GM23338 (cell line): ENCODE measurements at regions not wholly inside any gene's neighbourhood (a gene's known extent, or its start where the extent isn't known, plus 50 kb on each side); places are given as distances from the start of the nearest gene placed in this dataset.

Experiments
- ATAC-seq: fragments of 200-7000 bp; cut with Tn5 transposase; 3 replicates; pipeline ENCODE4 v1.9.1; 2020
- DNase-seq: peaks from one replicate; pipeline ENCODE4 v3.0.0-alpha.2; 2015; ENCODE audit warnings: low spot score
- H2AFZ ChIP-seq: fragments of 200-600 bp; sonication (generic); 2 replicates; pipeline ENCODE4 v1.8.0; 2016; ENCODE audit warnings: antibody characterized with exemption, mild to moderate bottlenecking, moderate library complexity
- H3F3A ChIP-seq: fragments of 200-600 bp; sonication (generic); replicated peaks from 2 replicates; pipeline ENCODE4 v1.8.0; 2017; ENCODE audit warnings: antibody characterized with exemption, mixed run types, low read depth
- H3K27ac ChIP-seq: fragments of 200-600 bp; sonication (generic); 2 replicates; pipeline ENCODE4 v1.6.1; 2016; ENCODE audit warnings: low read depth
- H3K27me3 ChIP-seq: fragments of 200-600 bp; sonication (generic); 2 replicates; pipeline ENCODE4 v1.8.0; 2016; ENCODE audit warnings: mild to moderate bottlenecking, mixed run types, moderate library complexity; ENCODE audit not compliant: insufficient read depth
- H3K36me3 ChIP-seq: fragments of 200-600 bp; sonication (generic); 2 replicates; pipeline ENCODE4 v1.8.0; 2016; ENCODE audit warnings: mild to moderate bottlenecking; ENCODE audit not compliant: insufficient read depth
- H3K4me1 ChIP-seq: fragments of 200-600 bp; sonication (generic); 2 replicates; pipeline ENCODE4 v1.8.0; 2016; ENCODE audit warnings: mild to moderate bottlenecking, moderate library complexity; ENCODE audit not compliant: insufficient read depth
- H3K4me2 ChIP-seq: fragments of 200-600 bp; sonication (generic); 2 replicates; pipeline ENCODE4 v1.7.1; 2017; ENCODE audit warnings: mixed run types
- H3K4me3 ChIP-seq: fragments of 200-600 bp; sonication (generic); 2 replicates; pipeline ENCODE4 v1.6.1; 2016; ENCODE audit warnings: mixed run types
- H3K79me2 ChIP-seq: fragments of 200-600 bp; sonication (generic); replicated peaks from 2 replicates; pipeline ENCODE4 v1.8.0; 2017; ENCODE audit warnings: mild to moderate bottlenecking; ENCODE audit not compliant: insufficient read depth
- H3K9me2 ChIP-seq: fragments of 200-600 bp; sonication (generic); 2 replicates; pipeline ENCODE4 v1.8.0; 2017; ENCODE audit not compliant: insufficient read depth
- H4K20me1 ChIP-seq: fragments of 200-600 bp; sonication (generic); replicated peaks from 2 replicates; pipeline ENCODE4 v1.8.0; 2017; ENCODE audit warnings: mild to moderate bottlenecking; ENCODE audit not compliant: insufficient read depth
- H3K27ac Mint-ChIP-seq: 2 replicates; pipeline ENCODE4 v1.8.0; 2020; ENCODE audit warnings: inconsistent platforms, mild to moderate bottlenecking, moderate library complexity, mixed read lengths
- H3K27me3 Mint-ChIP-seq: 3 replicates; pipeline ENCODE4 v1.8.0; 2022; ENCODE audit warnings: low read depth, mild to moderate bottlenecking, moderate library complexity, mixed read lengths, inconsistent platforms; ENCODE audit not compliant: insufficient read depth, poor library complexity
- H3K36me3 Mint-ChIP-seq: 3 replicates; pipeline ENCODE4 v1.8.0; 2021; ENCODE audit warnings: low read depth, mild to moderate bottlenecking, inconsistent platforms, moderate library complexity, mixed read lengths
- H3K4me1 Mint-ChIP-seq: 3 replicates; pipeline ENCODE4 v1.8.0; 2020; ENCODE audit warnings: mild to moderate bottlenecking, inconsistent platforms, mixed read lengths
- H3K4me3 Mint-ChIP-seq: 3 replicates; pipeline ENCODE4 v1.8.0; 2021; ENCODE audit warnings: moderate library complexity, mild to moderate bottlenecking, inconsistent platforms, mixed read lengths
- H3K9me3 Mint-ChIP-seq: 3 replicates; pipeline ENCODE4 v1.8.0; 2020; ENCODE audit warnings: moderate library complexity, mild to moderate bottlenecking, inconsistent platforms, mixed read lengths
- CREB1 ChIP-seq: fragments of 250-450 bp; sonication (Bioruptor Pico); IDR thresholded peaks from 2 replicates; pipeline ENCODE4 v1.5.0; 2020; ENCODE audit warnings: low read depth, mild to moderate bottlenecking, moderate library complexity
- EZH2 ChIP-seq: fragments of 200-600 bp; sonication (generic); IDR thresholded peaks from one replicate; pipeline ENCODE4 v1.8.0; 2017; ENCODE audit warnings: antibody characterized with exemption, mild to moderate bottlenecking, low read depth; ENCODE audit not compliant: unreplicated experiment
- EZH2phosphoT487 ChIP-seq: fragments of 200-600 bp; sonication (generic); IDR thresholded peaks from one replicate; pipeline ENCODE4 v1.8.1; 2018; ENCODE audit warnings: antibody characterized with exemption; ENCODE audit not compliant: unreplicated experiment
- JUNB ChIP-seq: IDR thresholded peaks from one replicate; pipeline ENCODE4 v1.6.1; 2016; ENCODE audit warnings: antibody characterized with exemption; ENCODE audit not compliant: unreplicated experiment
- NANOG ChIP-seq: IDR thresholded peaks from 2 replicates; pipeline ENCODE4 v1.6.1; 2016; ENCODE audit warnings: antibody characterized with exemption, borderline replicate concordance
- POLR2AphosphoS5 ChIP-seq: IDR thresholded peaks from 2 replicates; pipeline ENCODE4 v1.6.1; 2016; ENCODE audit warnings: antibody characterized with exemption, low read depth
- STAT1 ChIP-seq: IDR thresholded peaks from one replicate; pipeline ENCODE4 v1.6.1; 2016; ENCODE audit warnings: antibody characterized with exemption; ENCODE audit not compliant: unreplicated experiment
- ZNF114 ChIP-seq: fragments of 250-450 bp; sonication (Bioruptor Pico); IDR thresholded peaks from 2 replicates; pipeline ENCODE4 v1.5.0; 2020; ENCODE audit warnings: mild to moderate bottlenecking, moderate library complexity
- ZNF331 ChIP-seq: fragments of 250-450 bp; sonication (Bioruptor Pico); IDR thresholded peaks from 2 replicates; pipeline ENCODE4 v1.5.0; 2020; ENCODE audit warnings: low read depth, mild to moderate bottlenecking, moderate library complexity
- TF ChIP-seq, protein P1 (sequence below): IDR thresholded peaks from 2 replicates; pipeline ENCODE4 v1.6.1; 2016; ENCODE audit warnings: antibody characterized with exemption
- TF ChIP-seq, protein P2 (sequence below): fragments of 250-450 bp; sonication (Bioruptor Pico); IDR thresholded peaks from 2 replicates; pipeline ENCODE4 v1.5.0; 2020; ENCODE audit warnings: mild to moderate bottlenecking, moderate library complexity
- TF ChIP-seq, protein P3 (sequence below): IDR thresholded peaks from one replicate; pipeline ENCODE4 v1.6.1; 2018; ENCODE audit warnings: antibody characterized with exemption; ENCODE audit not compliant: unreplicated experiment

DNA sequence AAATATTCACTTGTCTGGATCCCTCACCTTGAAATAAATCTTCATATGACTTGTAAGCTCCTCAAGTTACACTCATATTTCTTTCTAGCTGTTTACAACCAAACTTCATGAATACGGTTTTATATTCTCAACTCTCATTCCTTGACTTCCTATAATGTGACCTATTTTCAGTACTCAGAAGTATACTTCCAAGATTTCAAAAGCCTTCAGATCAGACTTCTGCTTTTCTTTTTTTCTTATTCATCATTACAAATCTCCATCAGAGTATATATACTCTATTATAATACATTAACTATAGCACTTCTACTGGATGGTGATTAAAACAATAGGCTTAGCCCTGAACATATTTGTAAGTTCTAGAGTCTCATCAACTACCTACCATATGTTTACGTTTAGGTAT is 123.6 kb upstream of the ALCAM start (continued):
- TF ChIP-seq, protein P1, sequence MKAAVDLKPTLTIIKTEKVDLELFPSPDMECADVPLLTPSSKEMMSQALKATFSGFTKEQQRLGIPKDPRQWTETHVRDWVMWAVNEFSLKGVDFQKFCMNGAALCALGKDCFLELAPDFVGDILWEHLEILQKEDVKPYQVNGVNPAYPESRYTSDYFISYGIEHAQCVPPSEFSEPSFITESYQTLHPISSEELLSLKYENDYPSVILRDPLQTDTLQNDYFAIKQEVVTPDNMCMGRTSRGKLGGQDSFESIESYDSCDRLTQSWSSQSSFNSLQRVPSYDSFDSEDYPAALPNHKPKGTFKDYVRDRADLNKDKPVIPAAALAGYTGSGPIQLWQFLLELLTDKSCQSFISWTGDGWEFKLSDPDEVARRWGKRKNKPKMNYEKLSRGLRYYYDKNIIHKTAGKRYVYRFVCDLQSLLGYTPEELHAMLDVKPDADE = no peak
- no peak for TF ChIP-seq EZH2

DNA sequence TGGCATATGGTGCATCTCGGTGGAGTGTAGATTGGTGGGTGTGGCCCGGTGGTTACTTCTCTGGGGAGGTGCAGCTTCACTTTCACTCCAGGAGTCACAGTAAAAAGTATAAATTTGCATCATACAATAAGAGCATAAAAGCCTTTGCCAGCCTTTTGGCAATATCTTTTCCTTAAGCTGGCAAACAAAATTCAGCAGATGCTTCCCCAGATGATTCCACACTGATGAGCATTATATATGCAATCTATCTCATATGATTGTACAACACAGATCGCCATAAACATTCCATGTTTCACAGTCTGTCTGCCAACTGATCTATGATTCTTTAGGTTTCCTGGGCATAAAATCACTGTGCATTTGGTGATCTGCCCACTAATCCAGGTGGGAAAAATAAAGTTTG is 120.2 kb upstream of the ALCAM start:
- Histone ChIP-seq H3K4me3 (no peak overlapping the region), H3K36me3 (no peaks in the 10 kb centered on the region), H3K27me3 (no peaks in the 10 kb centered on the region), H4K20me1 (no peaks in the 10 kb centered on the region), H3F3A (no peaks in the 10 kb centered on the region), H3K27ac (no peak overlapping the region), H2AFZ (no peak overlapping the region), H3K9me2 (no peaks in the 10 kb centered on the region; the same call in 1 of the 2 replicates), H3K4me2 (no peak overlapping the region), H3K79me2 (no peaks in the 10 kb centered on the region), H3K4me1 (no peaks in the 10 kb centered on the region)
- H3K4me3 Mint-ChIP-seq = no peak overlapping the region
- DNase-seq = no peak
- peaks cover 12% of the 10 kb centered on the region; the same call in 2 of the 3 replicates for H3K36me3 Mint-ChIP-seq
- H3K4me1 Mint-ChIP-seq = no peaks in the 10 kb centered on the region
- no peak for ATAC-seq
- no peak overlapping the region for H3K27ac Mint-ChIP-seq
- H3K27me3 Mint-ChIP-seq = peaks cover 2% of the 10 kb centered on the region
- peaks cover 14% of the 10 kb centered on the region for H3K9me3 Mint-ChIP-seq
- TF ChIP-seq NANOG (no peak), EZH2 (no peak), CREB1 (no peak), ZNF331 (no peak), JUNB (no peak), ZNF114 (CRISPR knock-in tag) (no peak), POLR2AphosphoS5 (no peak), STAT1 (no peak), EZH2phosphoT487 (no peak)
- TF ChIP-seq, protein P2, sequence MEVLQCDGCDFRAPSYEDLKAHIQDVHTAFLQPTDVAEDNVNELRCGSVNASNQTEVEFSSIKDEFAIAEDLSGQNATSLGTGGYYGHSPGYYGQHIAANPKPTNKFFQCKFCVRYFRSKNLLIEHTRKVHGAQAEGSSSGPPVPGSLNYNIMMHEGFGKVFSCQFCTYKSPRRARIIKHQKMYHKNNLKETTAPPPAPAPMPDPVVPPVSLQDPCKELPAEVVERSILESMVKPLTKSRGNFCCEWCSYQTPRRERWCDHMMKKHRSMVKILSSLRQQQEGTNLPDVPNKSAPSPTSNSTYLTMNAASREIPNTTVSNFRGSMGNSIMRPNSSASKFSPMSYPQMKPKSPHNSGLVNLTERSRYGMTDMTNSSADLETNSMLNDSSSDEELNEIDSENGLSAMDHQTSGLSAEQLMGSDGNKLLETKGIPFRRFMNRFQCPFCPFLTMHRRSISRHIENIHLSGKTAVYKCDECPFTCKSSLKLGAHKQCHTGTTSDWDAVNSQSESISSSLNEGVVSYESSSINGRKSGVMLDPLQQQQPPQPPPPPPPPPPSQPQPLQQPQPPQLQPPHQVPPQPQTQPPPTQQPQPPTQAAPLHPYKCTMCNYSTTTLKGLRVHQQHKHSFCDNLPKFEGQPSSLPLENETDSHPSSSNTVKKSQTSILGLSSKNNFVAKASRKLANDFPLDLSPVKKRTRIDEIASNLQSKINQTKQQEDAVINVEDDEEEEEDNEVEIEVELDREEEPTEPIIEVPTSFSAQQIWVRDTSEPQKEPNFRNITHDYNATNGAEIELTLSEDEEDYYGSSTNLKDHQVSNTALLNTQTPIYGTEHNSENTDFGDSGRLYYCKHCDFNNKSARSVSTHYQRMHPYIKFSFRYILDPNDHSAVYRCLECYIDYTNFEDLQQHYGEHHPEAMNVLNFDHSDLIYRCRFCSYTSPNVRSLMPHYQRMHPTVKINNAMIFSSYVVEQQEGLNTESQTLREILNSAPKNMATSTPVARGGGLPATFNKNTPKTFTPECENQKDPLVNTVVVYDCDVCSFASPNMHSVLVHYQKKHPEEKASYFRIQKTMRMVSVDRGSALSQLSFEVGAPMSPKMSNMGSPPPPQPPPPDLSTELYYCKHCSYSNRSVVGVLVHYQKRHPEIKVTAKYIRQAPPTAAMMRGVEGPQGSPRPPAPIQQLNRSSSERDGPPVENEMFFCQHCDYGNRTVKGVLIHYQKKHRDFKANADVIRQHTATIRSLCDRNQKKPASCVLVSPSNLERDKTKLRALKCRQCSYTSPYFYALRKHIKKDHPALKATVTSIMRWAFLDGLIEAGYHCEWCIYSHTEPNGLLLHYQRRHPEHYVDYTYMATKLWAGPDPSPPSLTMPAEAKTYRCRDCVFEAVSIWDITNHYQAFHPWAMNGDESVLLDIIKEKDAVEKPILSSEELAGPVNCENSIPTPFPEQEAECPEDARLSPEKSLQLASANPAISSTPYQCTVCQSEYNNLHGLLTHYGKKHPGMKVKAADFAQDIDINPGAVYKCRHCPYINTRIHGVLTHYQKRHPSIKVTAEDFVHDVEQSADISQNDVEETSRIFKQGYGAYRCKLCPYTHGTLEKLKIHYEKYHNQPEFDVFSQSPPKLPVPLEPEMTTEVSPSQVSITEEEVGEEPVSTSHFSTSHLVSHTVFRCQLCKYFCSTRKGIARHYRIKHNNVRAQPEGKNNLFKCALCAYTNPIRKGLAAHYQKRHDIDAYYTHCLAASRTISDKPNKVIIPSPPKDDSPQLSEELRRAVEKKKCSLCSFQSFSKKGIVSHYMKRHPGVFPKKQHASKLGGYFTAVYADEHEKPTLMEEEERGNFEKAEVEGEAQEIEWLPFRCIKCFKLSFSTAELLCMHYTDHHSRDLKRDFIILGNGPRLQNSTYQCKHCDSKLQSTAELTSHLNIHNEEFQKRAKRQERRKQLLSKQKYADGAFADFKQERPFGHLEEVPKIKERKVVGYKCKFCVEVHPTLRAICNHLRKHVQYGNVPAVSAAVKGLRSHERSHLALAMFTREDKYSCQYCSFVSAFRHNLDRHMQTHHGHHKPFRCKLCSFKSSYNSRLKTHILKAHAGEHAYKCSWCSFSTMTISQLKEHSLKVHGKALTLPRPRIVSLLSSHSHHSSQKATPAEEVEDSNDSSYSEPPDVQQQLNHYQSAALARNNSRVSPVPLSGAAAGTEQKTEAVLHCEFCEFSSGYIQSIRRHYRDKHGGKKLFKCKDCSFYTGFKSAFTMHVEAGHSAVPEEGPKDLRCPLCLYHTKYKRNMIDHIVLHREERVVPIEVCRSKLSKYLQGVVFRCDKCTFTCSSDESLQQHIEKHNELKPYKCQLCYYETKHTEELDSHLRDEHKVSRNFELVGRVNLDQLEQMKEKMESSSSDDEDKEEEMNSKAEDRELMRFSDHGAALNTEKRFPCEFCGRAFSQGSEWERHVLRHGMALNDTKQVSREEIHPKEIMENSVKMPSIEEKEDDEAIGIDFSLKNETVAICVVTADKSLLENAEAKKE (CRISPR knock-in tag) = no peak
- TF ChIP-seq, protein P3, sequence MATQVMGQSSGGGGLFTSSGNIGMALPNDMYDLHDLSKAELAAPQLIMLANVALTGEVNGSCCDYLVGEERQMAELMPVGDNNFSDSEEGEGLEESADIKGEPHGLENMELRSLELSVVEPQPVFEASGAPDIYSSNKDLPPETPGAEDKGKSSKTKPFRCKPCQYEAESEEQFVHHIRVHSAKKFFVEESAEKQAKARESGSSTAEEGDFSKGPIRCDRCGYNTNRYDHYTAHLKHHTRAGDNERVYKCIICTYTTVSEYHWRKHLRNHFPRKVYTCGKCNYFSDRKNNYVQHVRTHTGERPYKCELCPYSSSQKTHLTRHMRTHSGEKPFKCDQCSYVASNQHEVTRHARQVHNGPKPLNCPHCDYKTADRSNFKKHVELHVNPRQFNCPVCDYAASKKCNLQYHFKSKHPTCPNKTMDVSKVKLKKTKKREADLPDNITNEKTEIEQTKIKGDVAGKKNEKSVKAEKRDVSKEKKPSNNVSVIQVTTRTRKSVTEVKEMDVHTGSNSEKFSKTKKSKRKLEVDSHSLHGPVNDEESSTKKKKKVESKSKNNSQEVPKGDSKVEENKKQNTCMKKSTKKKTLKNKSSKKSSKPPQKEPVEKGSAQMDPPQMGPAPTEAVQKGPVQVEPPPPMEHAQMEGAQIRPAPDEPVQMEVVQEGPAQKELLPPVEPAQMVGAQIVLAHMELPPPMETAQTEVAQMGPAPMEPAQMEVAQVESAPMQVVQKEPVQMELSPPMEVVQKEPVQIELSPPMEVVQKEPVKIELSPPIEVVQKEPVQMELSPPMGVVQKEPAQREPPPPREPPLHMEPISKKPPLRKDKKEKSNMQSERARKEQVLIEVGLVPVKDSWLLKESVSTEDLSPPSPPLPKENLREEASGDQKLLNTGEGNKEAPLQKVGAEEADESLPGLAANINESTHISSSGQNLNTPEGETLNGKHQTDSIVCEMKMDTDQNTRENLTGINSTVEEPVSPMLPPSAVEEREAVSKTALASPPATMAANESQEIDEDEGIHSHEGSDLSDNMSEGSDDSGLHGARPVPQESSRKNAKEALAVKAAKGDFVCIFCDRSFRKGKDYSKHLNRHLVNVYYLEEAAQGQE = no peak
- TF ChIP-seq, protein P1 = no peak
